Small intestine (tissue), 7 donors: ENCODE measurements at regions not wholly inside any gene's neighbourhood (a gene's known extent, or its start where the extent isn't known, plus 50 kb on each side); places are given as distances from the start of the nearest gene placed in this dataset.

Experiments
- DNase-seq, 2 donors: peaks; one replicate each; pipeline versions ENCODE4 v3.0.0 to v3.0.0-alpha.2; 2013
- FAIRE-seq: peaks from 2 replicates; lab custom pipeline; 2012; peaks lifted over from hg19 to GRCh38; lab: Jason Lieb, UNC
- H3K27ac ChIP-seq, 3 donors: one replicate each; pipeline ENCODE4 v1.5.1; 2013; ENCODE audit warnings: low read length in 2 of 3, mild to moderate bottlenecking in 2 of 3, control low read depth in 1 of 3, inconsistent platforms in 1 of 3, low read depth in 1 of 3, moderate library complexity in 1 of 3
- H3K27me3 ChIP-seq, 3 donors: one replicate each; pipeline ENCODE4 v1.6.1; 2013; ENCODE audit warnings: low read length in 3 of 3, inconsistent platforms in 1 of 3; ENCODE audit not compliant: control insufficient read depth in 3 of 3, insufficient read depth in 3 of 3
- H3K36me3 ChIP-seq, 3 donors: one replicate each; pipeline ENCODE4 v1.6.1; 2013; ENCODE audit warnings: low read length in 3 of 3, inconsistent platforms in 1 of 3, low read depth in 1 of 3, mild to moderate bottlenecking in 1 of 3, moderate library complexity in 1 of 3; ENCODE audit not compliant: control insufficient read depth in 3 of 3, insufficient read depth in 2 of 3
- H3K4me1 ChIP-seq, 3 donors: one replicate each; pipeline ENCODE4 v1.6.1; 2013; ENCODE audit warnings: low read length in 2 of 3, inconsistent platforms in 1 of 3, low read depth in 1 of 3, mild to moderate bottlenecking in 1 of 3, moderate library complexity in 1 of 3; ENCODE audit not compliant: control insufficient read depth in 3 of 3, insufficient read depth in 2 of 3
- H3K4me3 ChIP-seq, 3 donors: one replicate each; pipeline ENCODE4 v1.5.1; 2013; ENCODE audit warnings: low read length in 3 of 3, control low read depth in 1 of 3, inconsistent platforms in 1 of 3, low read depth in 1 of 3, mild to moderate bottlenecking in 1 of 3, moderate library complexity in 1 of 3
- H3K9me3 ChIP-seq, 2 donors: one replicate each; pipeline ENCODE4 v1.6.1; 2013; ENCODE audit warnings: low read depth in 1 of 2, low read length in 1 of 2; ENCODE audit not compliant: control insufficient read depth in 2 of 2, insufficient read depth in 1 of 2
- WGBS, 3 donors: extraction: QIAGEN DNeasy Blood & Tissue Kit; methylation state at CpG; one replicate each; pipeline ENCODE4 v1.1.7; 2013; 5-methylcytosine and 5-hydroxymethylcytosine counted together
- donor health status: healthy with polysubstance abuse.
- donor health status: control.
- donor health status: control.
- donor health status: Bipolar disorder and iron deficiency.
- donor health status: healthy.

DNA sequence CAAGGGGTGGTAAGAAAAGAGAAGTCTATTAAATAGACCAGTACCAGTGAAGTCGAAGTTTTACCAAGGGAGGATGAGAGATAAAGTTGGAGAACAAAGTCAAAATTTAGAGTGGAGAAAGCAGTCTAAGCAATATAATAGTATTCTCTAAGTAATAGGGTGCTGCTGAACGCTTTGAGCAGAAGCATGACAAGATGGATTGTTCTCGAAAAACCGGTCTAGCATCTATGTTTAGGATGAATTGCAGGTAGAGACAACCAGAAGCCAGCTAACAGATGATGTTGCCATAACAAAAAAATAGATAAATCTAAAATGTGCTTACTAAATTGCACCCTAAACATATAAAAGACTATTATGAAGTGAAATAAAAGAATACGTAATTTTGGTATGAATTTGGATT lies 237.0 kb downstream of the PRELID2 start:
- 86 to 94% (median 94%) methylated on average over 5 of the region's 5 CpGs for WGBS, 3 donors
- Histone ChIP-seq H3K27ac (no peak overlapping the region), H3K9me3 (no peaks in the 10 kb centered on the region), H3K4me3 (no peak overlapping the region), H3K27me3 (no peaks in the 10 kb centered on the region), H3K4me1 (peaks cover 0 to 2% (median 0%) of the 10 kb centered on the region in 3 donors), H3K36me3 (no peaks in the 10 kb centered on the region)
- DNase-seq (no peak), FAIRE-seq (no peak)

DNA sequence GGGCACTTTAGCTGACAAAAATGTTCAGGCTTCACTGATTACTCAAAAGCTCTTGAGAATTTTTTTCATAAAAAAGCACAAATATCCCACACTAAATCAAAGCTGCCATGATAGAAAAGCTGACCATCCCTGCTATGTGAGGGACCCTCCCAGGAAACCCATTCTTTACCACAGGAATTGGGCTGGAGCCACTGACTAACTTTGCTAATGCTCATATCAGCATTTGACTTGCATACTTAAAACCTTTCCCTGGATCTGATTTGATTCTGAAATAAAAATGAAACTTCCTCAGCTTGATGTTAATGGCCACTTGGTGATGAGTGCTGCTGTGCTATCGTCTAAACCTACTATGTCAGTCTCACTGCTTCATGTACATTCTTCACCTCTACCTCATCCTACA lies 243.6 kb downstream of the PRELID2 start:
- H3K27ac ChIP-seq = no peak overlapping the region
- no peaks in the 10 kb centered on the region for H3K27me3 ChIP-seq
- peaks cover 0 to 11% (median 0%) of the 10 kb centered on the region in 3 donors for H3K4me1 ChIP-seq
- no peaks in the 10 kb centered on the region for H3K9me3 ChIP-seq
- DNase-seq (no peak), FAIRE-seq (no peak)
- H3K4me3 ChIP-seq = no peak overlapping the region
- no peaks in the 10 kb centered on the region for H3K36me3 ChIP-seq
- 86 to 100% (median 95%) methylated on average over 1 of the region's 1 CpG for WGBS, 3 donors

DNA sequence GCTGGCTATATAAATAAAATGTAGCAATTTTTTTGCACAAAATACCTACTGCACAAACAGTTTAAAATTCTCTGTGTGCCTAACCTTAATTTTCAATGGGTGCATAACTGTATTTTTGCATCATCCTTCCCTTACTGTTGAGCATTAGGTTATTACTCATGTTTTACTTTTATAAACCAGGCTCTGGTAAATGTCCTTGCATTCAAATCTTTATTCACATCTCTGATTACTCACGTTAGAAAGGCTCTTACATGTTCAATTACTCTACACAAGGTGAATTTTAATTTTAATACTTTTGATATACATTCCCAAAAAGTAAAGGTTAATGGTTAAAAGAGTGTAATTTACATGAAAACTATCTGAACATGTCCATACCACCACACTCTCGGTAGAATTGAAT lies 246.1 kb downstream of the PRELID2 start:
- Histone ChIP-seq H3K9me3 (no peaks in the 10 kb centered on the region), H3K27me3 (no peaks in the 10 kb centered on the region), H3K4me1 (peaks cover 0 to 20% (median 0%) of the 10 kb centered on the region in 3 donors), H3K36me3 (no peaks in the 10 kb centered on the region), H3K27ac (no peak overlapping the region), H3K4me3 (no peak overlapping the region)
- no peak for FAIRE-seq
- DNase-seq = no peak
- WGBS, 3 donors = 61 to 75% (median 69%) methylated on average over 2 of the region's 2 CpGs

DNA sequence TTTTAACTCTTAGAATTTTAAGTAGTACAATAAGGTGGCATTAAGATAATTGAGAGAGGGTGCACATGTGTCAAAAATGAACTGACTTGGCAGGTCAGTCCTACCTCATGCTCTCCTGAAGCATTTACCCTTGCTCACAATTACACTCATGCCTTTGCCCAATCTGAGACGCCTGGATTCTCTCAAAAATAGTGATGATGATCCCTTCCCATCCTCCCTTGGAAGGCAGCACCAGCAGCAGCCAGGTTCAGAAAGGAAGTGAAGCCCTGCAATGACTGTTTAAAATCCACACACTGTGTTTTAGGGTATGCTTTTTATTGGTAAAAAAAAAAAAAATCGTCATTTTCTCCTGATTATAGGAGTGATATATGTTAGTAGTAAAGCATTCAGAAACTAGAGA lies 246.6 kb downstream of the PRELID2 start:
- Histone ChIP-seq H3K4me1 (peaks cover 0 to 20% (median 0%) of the 10 kb centered on the region in 3 donors), H3K4me3 (no peak overlapping the region), H3K27ac (no peak overlapping the region), H3K36me3 (no peaks in the 10 kb centered on the region), H3K9me3 (no peaks in the 10 kb centered on the region), H3K27me3 (no peaks in the 10 kb centered on the region)
- 49 to 57% (median 50%) methylated on average over 2 of the region's 2 CpGs for WGBS, 3 donors
- FAIRE-seq = no peak
- no peak for DNase-seq

DNA sequence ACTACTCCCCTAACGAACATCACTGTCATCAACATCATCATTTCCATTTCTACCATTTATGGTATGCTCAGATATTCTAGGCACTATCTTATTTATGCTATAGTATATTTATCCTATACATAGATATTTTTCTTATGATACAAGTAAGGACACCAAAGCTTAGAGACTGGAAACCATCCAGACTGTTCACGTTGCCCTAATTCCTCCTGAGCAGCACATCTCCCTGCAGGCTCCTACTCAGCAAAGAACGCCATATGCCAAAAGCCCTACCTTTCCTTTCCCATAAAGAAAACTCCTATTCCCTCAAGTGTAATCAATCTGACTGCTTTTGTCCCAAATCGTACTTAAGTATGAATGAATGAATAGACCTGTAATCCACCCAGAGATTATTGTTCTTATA lies 247.0 kb downstream of the PRELID2 start:
- no peaks in the 10 kb centered on the region for H3K36me3 ChIP-seq
- FAIRE-seq = no peak
- 75 to 82% (median 78%) methylated on average over 4 of the region's 4 CpGs for WGBS, 3 donors

DNA sequence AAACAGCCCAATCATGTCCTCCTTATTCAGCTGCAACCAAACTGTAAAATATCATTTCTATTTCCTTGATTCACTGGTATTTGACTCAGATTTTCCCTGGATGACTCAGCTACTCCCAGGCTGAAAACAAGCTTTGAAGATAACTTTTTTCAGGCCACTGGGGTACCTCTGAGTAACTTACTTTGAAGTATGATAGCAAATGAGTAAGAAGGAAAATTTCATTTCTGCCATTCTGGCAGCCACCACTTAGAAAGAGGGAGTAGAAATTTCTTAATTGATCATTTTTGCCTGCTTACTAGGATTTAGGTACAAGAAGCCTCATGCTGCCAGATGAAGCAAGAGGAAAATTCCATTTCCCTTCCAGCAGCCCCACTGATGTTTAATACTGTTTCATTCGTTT lies 247.4 kb downstream of the PRELID2 start:
- H3K4me3 ChIP-seq = no peak overlapping the region
- H3K36me3 ChIP-seq = no peaks in the 10 kb centered on the region
- DNase-seq (peak in 1 of 2 donors; percentile 36), FAIRE-seq (no peak)
- H3K27me3 ChIP-seq = no peaks in the 10 kb centered on the region
- no peaks in the 10 kb centered on the region for H3K9me3 ChIP-seq
- peaks cover 0 to 20% (median 0%) of the 10 kb centered on the region in 3 donors for H3K4me1 ChIP-seq
- no peak overlapping the region for H3K27ac ChIP-seq
- WGBS, 3 donors = 57 to 68% (median 59%) methylated on average over 1 of the region's 1 CpG

More for the DNA sequence above, 247.0 kb downstream of the PRELID2 start:
- Histone ChIP-seq H3K27ac (no peak overlapping the region), H3K4me1 (peaks cover 0 to 20% (median 0%) of the 10 kb centered on the region in 3 donors), H3K27me3 (no peaks in the 10 kb centered on the region), H3K9me3 (no peaks in the 10 kb centered on the region), H3K4me3 (no peak overlapping the region)
- DNase-seq = no peak

DNA sequence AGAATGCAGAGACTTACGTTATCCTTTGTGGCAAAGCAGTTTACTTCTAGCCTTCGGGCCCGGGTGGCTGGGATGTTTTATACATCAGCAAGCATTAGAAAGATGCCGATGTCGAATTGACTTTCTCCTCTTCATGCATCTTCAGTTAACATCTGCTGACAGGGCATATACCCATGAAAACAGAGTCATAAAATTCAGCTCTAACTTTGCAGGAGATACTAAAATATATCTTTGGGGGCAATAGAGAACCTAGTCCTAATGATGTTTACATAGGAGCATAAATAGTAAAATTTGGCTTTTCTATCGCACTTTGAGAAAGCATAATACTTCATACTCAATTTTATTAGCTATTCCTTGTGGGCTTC lies 247.9 kb downstream of the PRELID2 start:
- 37 to 64% (median 57%) methylated on average over 6 of the region's 6 CpGs for WGBS, 3 donors
- Histone ChIP-seq H3K27me3 (no peaks in the 10 kb centered on the region), H3K27ac (peak overlapping the region in 1 of 3 donors; percentile 43), H3K4me1 (peaks cover 0 to 20% (median 0%) of the 10 kb centered on the region in 3 donors), H3K36me3 (no peaks in the 10 kb centered on the region), H3K9me3 (no peaks in the 10 kb centered on the region), H3K4me3 (no peak overlapping the region)
- FAIRE-seq (no peak), DNase-seq (no peak)

DNA sequence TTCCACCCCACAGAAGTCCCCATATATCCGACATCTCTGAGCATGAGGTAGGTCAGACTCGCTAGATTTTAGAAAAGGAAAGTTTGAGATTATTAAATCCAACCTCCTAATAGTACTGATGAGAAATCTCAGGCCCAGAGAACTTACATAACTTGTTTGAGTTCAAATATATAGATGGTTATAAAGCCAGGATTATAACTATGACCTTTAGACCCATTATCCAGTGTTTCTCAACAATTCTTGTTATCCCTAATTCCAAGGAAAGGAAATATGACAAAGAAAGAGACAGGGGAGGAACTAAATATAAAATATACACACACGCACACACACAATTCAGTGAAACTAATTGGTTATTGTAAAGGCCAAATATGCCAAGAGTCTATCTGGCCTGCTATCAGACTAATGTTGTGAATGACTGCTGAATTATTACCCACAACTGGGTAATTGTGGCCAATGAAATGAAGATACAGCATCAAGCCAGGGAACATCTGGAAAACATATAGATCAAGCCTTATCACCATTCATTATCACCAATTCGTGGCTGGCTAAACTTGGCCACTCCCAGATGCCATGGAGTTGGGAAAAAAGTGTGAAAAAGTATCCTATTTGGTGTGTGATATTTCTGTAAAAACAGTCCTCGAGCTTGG lies 248.4 kb downstream of the PRELID2 start:
- peaks cover 0 to 20% (median 0%) of the 10 kb centered on the region in 3 donors for H3K4me1 ChIP-seq
- H3K4me3 ChIP-seq = no peak overlapping the region
- H3K9me3 ChIP-seq = no peaks in the 10 kb centered on the region
- no peaks in the 10 kb centered on the region for H3K27me3 ChIP-seq
- 16 to 53% (median 37%) methylated on average over 5 of the region's 5 CpGs for WGBS, 3 donors
- H3K36me3 ChIP-seq = no peaks in the 10 kb centered on the region
- DNase-seq (peak; percentile 86 to 88), FAIRE-seq (peak; percentile 92)
- peak overlapping the region in 2 of 3 donors; percentile 37 to 43 for H3K27ac ChIP-seq
